HEK293 (cell line): ENCODE measurements at regions not wholly inside any gene's neighbourhood (a gene's known extent, or its start where the extent isn't known, plus 50 kb on each side); places are given as distances from the start of the nearest gene placed in this dataset.

Experiments
- CTCF ChIP-seq: fragments of 450-650 bp; formaldehyde crosslinking; IDR thresholded peaks from 2 replicates; pipeline ENCODE4 v1.5.1; 2016; ENCODE audit warnings: missing biosample characterization, missing genetic modification characterization
- GLI4 ChIP-seq: fragments of 450-650 bp; formaldehyde crosslinking; IDR thresholded peaks from 2 replicates; pipeline ENCODE4 v1.5.1; 2016; ENCODE audit warnings: missing biosample characterization, missing genetic modification characterization
- REST ChIP-seq: fragments of 450-650 bp; formaldehyde crosslinking; IDR thresholded peaks from 2 replicates; pipeline ENCODE4 v1.5.1; 2016; ENCODE audit warnings: missing biosample characterization, missing genetic modification characterization
- ZBTB10 ChIP-seq: fragments of 450-650 bp; formaldehyde crosslinking; IDR thresholded peaks from 2 replicates; pipeline ENCODE4 v1.5.1; 2016; ENCODE audit warnings: missing biosample characterization, missing genetic modification characterization
- ZBTB21 ChIP-seq: fragments of 450-650 bp; formaldehyde crosslinking; IDR thresholded peaks from 2 replicates; pipeline ENCODE4 v1.5.1; 2017; ENCODE audit warnings: missing biosample characterization, missing genetic modification characterization
- ZBTB7A ChIP-seq: fragments of 450-650 bp; formaldehyde crosslinking; IDR thresholded peaks from 2 replicates; pipeline ENCODE4 v1.5.1; 2016; ENCODE audit warnings: low read depth, missing biosample characterization, missing genetic modification characterization
- ZNF121 ChIP-seq: fragments of 450-650 bp; formaldehyde crosslinking; IDR thresholded peaks from 2 replicates; pipeline ENCODE4 v1.5.1; 2016; ENCODE audit warnings: missing biosample characterization, missing genetic modification characterization
- ZNF138 ChIP-seq: fragments of 450-650 bp; formaldehyde crosslinking; IDR thresholded peaks from 2 replicates; pipeline ENCODE4 v1.5.1; 2016; ENCODE audit warnings: missing biosample characterization, missing genetic modification characterization, borderline replicate concordance
- ZNF18 ChIP-seq: fragments of 450-650 bp; formaldehyde crosslinking; IDR thresholded peaks from 2 replicates; pipeline ENCODE4 v1.5.1; 2016; ENCODE audit warnings: missing biosample characterization, missing genetic modification characterization
- ZNF488 ChIP-seq: fragments of 450-650 bp; formaldehyde crosslinking; IDR thresholded peaks from 2 replicates; pipeline ENCODE4 v1.5.1; 2016; ENCODE audit warnings: missing biosample characterization, missing genetic modification characterization

GRCh38 chr10:61822096-61822495 lies 79.4 kb upstream of the ARID5B start:
- TF ChIP-seq CTCF (tag by site-specific recombination) (no peak), ZBTB21 (no peak), ZBTB10 (tag by site-specific recombination) (no peak), ZNF138 (no peak), REST (tag by site-specific recombination) (no peak), ZNF121 (tag by site-specific recombination) (no peak), ZBTB7A (tag by site-specific recombination) (no peak), GLI4 (tag by site-specific recombination) (no peak), ZNF488 (tag by site-specific recombination) (no peak), ZNF18 (tag by site-specific recombination) (no peak)
